HepG2 (cell line): ENCODE measurements at regions not wholly inside any gene's neighbourhood (a gene's known extent, or its start where the extent isn't known, plus 50 kb on each side); places are given as distances from the start of the nearest gene placed in this dataset.

Source experiments
- ATAC-seq: fragments of 200-7000 bp; cut with Tn5 transposase; 3 replicates; pipeline ENCODE4 v1.9.1; 2020; ENCODE audit warnings: mild to moderate bottlenecking, moderate library complexity
- BruUV-seq: library from RNA; stranded (reverse); fragments of 400-500 nt; replicated peaks from 2 replicates; lab custom pipeline; 2021; lab: Mats Ljungman, UMichigan
- CTCF ChIA-PET: fragments of 300-600 bp; formaldehyde crosslinking; extraction: SDS; loops from one replicate; lab custom pipeline; 2021; ENCODE audit warnings: low total read pairs, inconsistent platforms, low intra/inter-chr PET ratio; lab: Yijun Ruan, JAX
- POLR2A ChIA-PET: fragments of 350-600 bp; sonication (Branson Sonifier 250); formaldehyde crosslinking; loops from one replicate; lab custom pipeline; 2020; ENCODE audit warnings: antibody characterized with exemption, inconsistent platforms; lab: Yijun Ruan, JAX
- DNase-seq: peaks from one replicate; pipeline ENCODE4 v3.0.0-alpha.2; 2015; ENCODE audit warnings: low spot score
- FAIRE-seq: peaks from 3 replicates; lab custom pipeline; 2011; peaks lifted over from hg19 to GRCh38; lab: Jason Lieb, UNC
- H2AFZ ChIP-seq: one replicate; pipeline ENCODE4 v1.6.1; 2011; ENCODE audit warnings: low read length, inconsistent platforms
- H3K27ac ChIP-seq: fragments of 300-600 bp; 3 replicates; pipeline ENCODE4 v1.8.0; 2011; ENCODE audit warnings: mixed run types, mild to moderate bottlenecking, mixed read lengths, low read length, inconsistent platforms; ENCODE audit not compliant: insufficient read depth; ENCODE audit errors: extremely low read length
- H3K27me3 ChIP-seq, 2 experiments: fragments of 200-600 bp in 1 of 2; 2 replicates in 1 of 2; 3 replicates in 1 of 2; pipeline versions ENCODE4 v1.6.0 to v1.8.0; 2011; ENCODE audit warnings: low read length in 2 of 2, mild to moderate bottlenecking in 2 of 2, moderate library complexity in 2 of 2, inconsistent platforms in 1 of 2; ENCODE audit not compliant: insufficient read depth in 2 of 2, control insufficient read depth in 1 of 2
- H3K36me3 ChIP-seq, 2 experiments: fragments of 200-600 bp in 1 of 2; replicated peaks in 1 of 2; 2 replicates in 1 of 2; 3 replicates in 1 of 2; pipeline versions ENCODE4 v1.5.1 to v1.8.0; 2011; ENCODE audit warnings: low read length in 2 of 2, inconsistent platforms in 1 of 2; ENCODE audit not compliant: insufficient read depth in 2 of 2, control insufficient read depth in 1 of 2
- H3K4me1 ChIP-seq: 2 replicates; pipeline ENCODE4 v1.5.1; 2012; ENCODE audit warnings: low read length, inconsistent platforms; ENCODE audit not compliant: insufficient read depth
- H3K4me2 ChIP-seq: 2 replicates; pipeline ENCODE4 v1.6.0; 2011; ENCODE audit warnings: low read depth, low read length, inconsistent platforms
- H3K4me3 ChIP-seq, 3 experiments: fragments of 200-600 bp in 1 of 3; sonication (generic), shearing (Covaris generic) in 1 of 3; replicated peaks in 1 of 3; 2 replicates each; pipeline ENCODE4 v1.5.1; 2011 to 2016; ENCODE audit warnings: low read length in 3 of 3, inconsistent platforms in 2 of 3, low read depth in 2 of 3, mild to moderate bottlenecking in 2 of 3, control low read depth in 1 of 3, mixed read lengths in 1 of 3; ENCODE audit not compliant: insufficient read depth in 1 of 3
- H3K79me2 ChIP-seq: one replicate; pipeline ENCODE4 v1.6.1; 2011; ENCODE audit warnings: low read length, inconsistent platforms; ENCODE audit not compliant: insufficient read depth
- H3K9ac ChIP-seq: 2 replicates; pipeline ENCODE4 v1.6.0; 2011; ENCODE audit warnings: mild to moderate bottlenecking, low read depth, low read length, inconsistent platforms; ENCODE audit not compliant: insufficient read depth
- H3K9me3 ChIP-seq: 2 replicates; pipeline ENCODE4 v1.5.1; 2012; ENCODE audit warnings: mild to moderate bottlenecking, low read length
- H4K20me1 ChIP-seq: 2 replicates; pipeline ENCODE4 v1.6.0; 2011; ENCODE audit warnings: inconsistent platforms, mild to moderate bottlenecking, low read length, moderate library complexity; ENCODE audit not compliant: insufficient read depth
- GLI4 ChIP-seq: sonication (generic); formaldehyde crosslinking; IDR thresholded peaks from 2 replicates; pipeline ENCODE4 v1.5.1; 2020; ENCODE audit warnings: missing genetic modification reagents, mild to moderate bottlenecking, moderate library complexity, borderline replicate concordance
- GZF1 ChIP-seq: sonication (generic); formaldehyde crosslinking; IDR thresholded peaks from 2 replicates; pipeline ENCODE4 v1.5.1; 2020; ENCODE audit warnings: mild to moderate bottlenecking, missing genetic modification reagents
- HIVEP1 ChIP-seq: sonication (generic); formaldehyde crosslinking; IDR thresholded peaks from 2 replicates; pipeline ENCODE4 v1.4.0; 2020; ENCODE audit warnings: mild to moderate bottlenecking, missing genetic modification reagents
- HNRNPK ChIP-seq: fragments of 200-400 bp; formaldehyde crosslinking; IDR thresholded peaks from 2 replicates; pipeline ENCODE4 v1.6.1; 2018; ENCODE audit warnings: low read length, low read depth, moderate library complexity, mild to moderate bottlenecking; ENCODE audit not compliant: poor library complexity, severe bottlenecking
- HOXD1 ChIP-seq: sonication (generic); formaldehyde crosslinking; IDR thresholded peaks from 2 replicates; pipeline ENCODE4 v1.5.0; 2020; ENCODE audit warnings: missing genetic modification reagents
- KLF15 ChIP-seq: sonication (generic); formaldehyde crosslinking; IDR thresholded peaks from 2 replicates; pipeline ENCODE4 v1.8.1; 2023; ENCODE audit warnings: borderline replicate concordance, mild to moderate bottlenecking, inconsistent platforms, missing genetic modification reagents, mixed read lengths
- ONECUT2 ChIP-seq: sonication (generic); formaldehyde crosslinking; IDR thresholded peaks from 2 replicates; pipeline ENCODE4 v1.4.0; 2020; ENCODE audit warnings: missing genetic modification reagents
- RXRA ChIP-seq: sonication (generic); formaldehyde crosslinking; IDR thresholded peaks from 2 replicates; pipeline ENCODE4 v1.5.1; 2020; ENCODE audit warnings: missing genetic modification reagents
- SMC3 ChIP-seq: IDR thresholded peaks from 2 replicates; pipeline ENCODE4 v1.6.1; 2011; ENCODE audit warnings: low read length, improper control_type of control experiment
- YEATS4 ChIP-seq: sonication (generic); formaldehyde crosslinking; IDR thresholded peaks from 2 replicates; pipeline ENCODE4 v1.4.0; 2020; ENCODE audit warnings: missing genetic modification reagents, borderline replicate concordance
- ZNF329 ChIP-seq: sonication (generic); formaldehyde crosslinking; IDR thresholded peaks from 2 replicates; pipeline ENCODE4 v1.9.0; 2021; ENCODE audit warnings: low read depth, mild to moderate bottlenecking, missing genetic modification reagents
- ZNF350 ChIP-seq: sonication (generic); formaldehyde crosslinking; IDR thresholded peaks from 2 replicates; pipeline ENCODE4 v1.4.0; 2020; ENCODE audit warnings: mild to moderate bottlenecking, low read depth, missing genetic modification reagents, borderline replicate concordance
- ZNF552 ChIP-seq: sonication (generic); formaldehyde crosslinking; IDR thresholded peaks from 2 replicates; pipeline ENCODE4 v1.9.0; 2022; ENCODE audit warnings: missing genetic modification reagents, mild to moderate bottlenecking, borderline replicate concordance
- ZNF713 ChIP-seq: sonication (generic); formaldehyde crosslinking; IDR thresholded peaks from 2 replicates; pipeline ENCODE4 v1.4.0; 2020; ENCODE audit warnings: mild to moderate bottlenecking, missing genetic modification reagents
- ZNF788 ChIP-seq: sonication (generic); formaldehyde crosslinking; IDR thresholded peaks from 2 replicates; pipeline ENCODE4 v1.5.0; 2020; ENCODE audit warnings: mild to moderate bottlenecking, missing genetic modification reagents, borderline replicate concordance
- WGBS: methylation state at CpG from one replicate; pipeline ENCODE4 v1.1.6; 2017; ENCODE audit warnings: low lambda C conversion rate; 5-methylcytosine and 5-hydroxymethylcytosine counted together
- in situ Hi-C: cut with HindIII; loops from 2 replicates; pipeline ENCODE4 v1.10.0; 2017; ENCODE audit warnings: low pct_unique_long_range_greater_than_20kb; ENCODE audit not compliant: extremely low pct_ligation_motif_present
- intact Hi-C: fragments of 100-400 bp; cut with micrococcal nuclease; formaldehyde crosslinking; loops from one replicate; pipeline ENCODE4 v1.10.0; 2022; ENCODE audit not compliant: unreplicated experiment
- TF ChIP-seq, protein P1 (sequence below): sonication (generic); formaldehyde crosslinking; IDR thresholded peaks from 2 replicates; pipeline ENCODE4 v1.8.0; 2022; ENCODE audit warnings: mild to moderate bottlenecking, missing genetic modification reagents, moderate library complexity
- TF ChIP-seq, protein P2 (sequence below): sonication (generic); formaldehyde crosslinking; IDR thresholded peaks from 2 replicates; pipeline ENCODE4 v1.5.1; 2020; ENCODE audit warnings: mild to moderate bottlenecking, missing genetic modification reagents, moderate library complexity
- TF ChIP-seq, protein P3 (sequence below): IDR thresholded peaks from 2 replicates; pipeline ENCODE4 v1.6.1; 2016; ENCODE audit warnings: mild to moderate bottlenecking, missing biosample characterization, missing genetic modification reagents
- TF ChIP-seq, protein P4 (sequence below): sonication (generic); formaldehyde crosslinking; IDR thresholded peaks from 2 replicates; pipeline ENCODE4 v1.8.0; 2022; ENCODE audit warnings: missing genetic modification reagents, mild to moderate bottlenecking, inconsistent platforms, borderline replicate concordance

DNA sequence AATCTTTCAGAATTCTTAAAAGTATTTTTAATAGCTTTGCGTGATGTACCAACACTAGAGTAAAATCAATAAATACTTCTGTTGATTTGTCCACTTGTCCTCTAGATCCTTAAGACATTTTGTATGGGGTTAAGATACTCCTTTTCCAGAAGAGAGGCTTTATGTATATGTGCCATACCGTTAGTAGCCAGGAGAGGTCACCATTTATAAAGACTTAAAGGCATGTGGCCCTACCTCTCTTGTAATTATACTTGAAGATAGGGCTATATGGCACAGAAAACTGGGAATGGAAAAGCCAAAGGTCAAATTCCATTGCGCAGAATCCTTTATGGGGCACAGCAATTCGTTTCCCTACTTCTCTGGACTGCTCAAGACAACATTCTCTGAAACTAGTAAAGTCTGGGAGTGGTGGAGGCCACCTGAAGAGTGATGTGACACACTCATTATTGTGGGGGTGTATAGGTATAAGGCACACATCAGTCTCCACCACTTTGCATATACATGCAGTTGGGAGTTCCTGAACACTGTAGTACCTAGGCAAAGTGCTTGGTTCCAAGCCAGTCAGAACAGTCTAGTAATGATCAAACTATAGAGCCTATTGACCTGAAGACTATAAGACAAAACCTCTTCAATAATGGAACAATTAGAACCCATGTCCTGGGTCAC, 140.1 kb upstream of the FBXL17 start (continued):
- TF ChIP-seq ONECUT2 (no peak), GLI4 (CRISPR knock-in tag) (no peak), KLF15 (CRISPR knock-in tag) (no peak), ZNF552 (no peak), ZNF713 (CRISPR knock-in tag) (no peak), GZF1 (no peak), HOXD1 (CRISPR knock-in tag) (no peak), SMC3 (peak; percentile 22; the same call in 1 of the 2 replicates)
- TF ChIP-seq, protein P1, sequence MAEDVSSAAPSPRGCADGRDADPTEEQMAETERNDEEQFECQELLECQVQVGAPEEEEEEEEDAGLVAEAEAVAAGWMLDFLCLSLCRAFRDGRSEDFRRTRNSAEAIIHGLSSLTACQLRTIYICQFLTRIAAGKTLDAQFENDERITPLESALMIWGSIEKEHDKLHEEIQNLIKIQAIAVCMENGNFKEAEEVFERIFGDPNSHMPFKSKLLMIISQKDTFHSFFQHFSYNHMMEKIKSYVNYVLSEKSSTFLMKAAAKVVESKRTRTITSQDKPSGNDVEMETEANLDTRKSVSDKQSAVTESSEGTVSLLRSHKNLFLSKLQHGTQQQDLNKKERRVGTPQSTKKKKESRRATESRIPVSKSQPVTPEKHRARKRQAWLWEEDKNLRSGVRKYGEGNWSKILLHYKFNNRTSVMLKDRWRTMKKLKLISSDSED (CRISPR knock-in tag) = no peak
- TF ChIP-seq, protein P2, sequence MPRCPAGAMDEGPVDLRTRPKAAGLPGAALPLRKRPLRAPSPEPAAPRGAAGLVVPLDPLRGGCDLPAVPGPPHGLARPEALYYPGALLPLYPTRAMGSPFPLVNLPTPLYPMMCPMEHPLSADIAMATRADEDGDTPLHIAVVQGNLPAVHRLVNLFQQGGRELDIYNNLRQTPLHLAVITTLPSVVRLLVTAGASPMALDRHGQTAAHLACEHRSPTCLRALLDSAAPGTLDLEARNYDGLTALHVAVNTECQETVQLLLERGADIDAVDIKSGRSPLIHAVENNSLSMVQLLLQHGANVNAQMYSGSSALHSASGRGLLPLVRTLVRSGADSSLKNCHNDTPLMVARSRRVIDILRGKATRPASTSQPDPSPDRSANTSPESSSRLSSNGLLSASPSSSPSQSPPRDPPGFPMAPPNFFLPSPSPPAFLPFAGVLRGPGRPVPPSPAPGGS = no peak

DNA sequence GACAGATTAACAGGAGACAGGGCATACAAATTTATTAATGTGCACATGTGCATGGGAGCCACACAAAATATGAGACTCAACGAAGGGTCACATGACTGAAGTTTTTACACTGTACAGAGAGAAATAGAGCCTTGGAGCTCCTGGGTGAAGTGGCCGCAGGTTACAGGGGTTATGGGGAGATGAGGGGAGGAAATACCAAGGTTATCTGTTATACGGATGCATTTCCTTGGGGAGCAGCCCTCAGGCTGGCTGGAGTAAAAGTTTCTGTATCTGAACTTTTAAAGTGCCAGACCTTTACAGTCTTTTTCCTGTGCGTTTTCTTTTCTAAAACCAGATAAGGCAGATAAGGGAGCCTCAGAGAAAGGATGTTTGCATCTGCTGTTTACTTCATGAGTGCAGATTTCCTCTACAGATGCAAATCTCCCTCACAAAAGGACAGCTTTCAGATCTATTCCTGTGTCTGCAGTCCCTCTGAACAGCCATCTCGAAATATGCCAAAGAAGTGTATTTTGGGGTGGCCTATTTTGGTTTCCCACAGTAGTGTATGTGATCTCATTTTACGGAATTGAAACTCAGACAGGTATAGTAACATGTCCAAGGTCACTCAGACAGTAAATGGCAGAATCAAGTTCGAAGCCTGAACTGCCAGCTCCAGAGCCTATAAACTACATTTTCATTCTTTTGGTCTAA, 139.3 kb upstream of the FBXL17 start:
- Histone ChIP-seq H2AFZ (no peak overlapping the region), H3K9me3 (no peaks in the 10 kb centered on the region), H3K4me3 (no peak overlapping the region), H3K27ac (no peak overlapping the region), H3K79me2 (no peaks in the 10 kb centered on the region), H3K9ac (no peak overlapping the region), H3K4me1 (no peaks in the 10 kb centered on the region), H3K27me3 (no peaks in the 10 kb centered on the region), H3K4me2 (no peak overlapping the region), H3K36me3 (no peaks in the 10 kb centered on the region), H4K20me1 (no peaks in the 10 kb centered on the region)
- no TSS peak for BruUV-seq
- no peak for FAIRE-seq
- DNase-seq = no peak
- CTCF ChIA-PET = no interaction called here
- in situ Hi-C loops = no loop called here
- intact Hi-C loops = loop anchor here (1.0 to 5.0 kb wide), 2 partner anchors 121 to 261 kb away; no protein-coding TSS in a partner anchor
- ATAC-seq = no peak
- POLR2A ChIA-PET = no interaction called here
- 8% methylated on average over 7 of the region's 7 CpGs for WGBS
- no peak for TF ChIP-seq ZNF329 (CRISPR knock-in tag)
- TF ChIP-seq ZNF350 = no peak
- no peak for TF ChIP-seq RXRA (CRISPR knock-in tag)
- TF ChIP-seq HIVEP1 = no peak
- no peak for TF ChIP-seq ZNF788 (CRISPR knock-in tag)
- TF ChIP-seq HNRNPK = no peak
- TF ChIP-seq, protein P3, sequence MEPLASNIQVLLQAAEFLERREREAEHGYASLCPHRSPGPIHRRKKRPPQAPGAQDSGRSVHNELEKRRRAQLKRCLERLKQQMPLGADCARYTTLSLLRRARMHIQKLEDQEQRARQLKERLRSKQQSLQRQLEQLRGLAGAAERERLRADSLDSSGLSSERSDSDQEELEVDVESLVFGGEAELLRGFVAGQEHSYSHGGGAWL (CRISPR knock-in tag) = no peak
- no peak for TF ChIP-seq YEATS4 (CRISPR knock-in tag)
- TF ChIP-seq, protein P4, sequence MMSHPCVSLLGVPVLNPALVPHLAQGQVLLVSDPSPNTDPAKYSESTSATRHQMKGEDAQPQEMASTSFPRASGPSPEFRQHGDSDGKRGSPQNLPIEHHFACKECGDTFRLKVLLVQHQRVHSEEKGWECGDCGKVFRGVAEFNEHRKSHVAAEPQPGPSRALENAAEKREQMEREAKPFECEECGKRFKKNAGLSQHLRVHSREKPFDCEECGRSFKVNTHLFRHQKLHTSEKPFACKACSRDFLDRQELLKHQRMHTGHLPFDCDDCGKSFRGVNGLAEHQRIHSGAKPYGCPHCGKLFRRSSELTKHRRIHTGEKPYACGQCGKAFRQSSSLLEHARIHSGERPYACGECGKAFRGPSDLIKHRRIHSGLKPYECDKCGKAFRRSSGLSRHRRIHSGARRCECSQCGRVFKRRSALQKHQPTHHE (CRISPR knock-in tag) = no peak
